HL-60 (cell line): ENCODE measurements at regions not wholly inside any gene's neighbourhood (a gene's known extent, or its start where the extent isn't known, plus 50 kb on each side); places are given as distances from the start of the nearest gene placed in this dataset.

ENCODE experiments used
- DNase-seq, 2 experiments: peaks; one replicate each; pipeline ENCODE4 v3.0.0-alpha.2; 2010 to 2020; ENCODE audit warnings: low read depth in 1 of 2, low spot score in 1 of 2
- H3K27ac ChIP-seq: fragments of 250-450 bp; sonication (Bioruptor Pico); replicated peaks from 2 replicates; pipeline ENCODE4 v1.5.1; 2020; ENCODE audit warnings: mild to moderate bottlenecking, moderate library complexity
- H3K27me3 ChIP-seq: fragments of 250-450 bp; sonication (Bioruptor Pico); 2 replicates; pipeline ENCODE4 v1.5.1; 2021; ENCODE audit warnings: mild to moderate bottlenecking, moderate library complexity; ENCODE audit not compliant: insufficient read depth, poor library complexity, severe bottlenecking
- H3K4me3 ChIP-seq: replicated peaks from 2 replicates; pipeline ENCODE4 v1.5.1; 2011; ENCODE audit warnings: mild to moderate bottlenecking, control low read depth, low read length; ENCODE audit not compliant: insufficient read depth
- GABPA ChIP-seq: IDR thresholded peaks from 2 replicates; pipeline ENCODE4 v1.6.1; 2012; ENCODE audit warnings: low read depth
- POLR2AphosphoS5 ChIP-seq: IDR thresholded peaks from 2 replicates; pipeline ENCODE4 v1.6.1; 2012; ENCODE audit warnings: low read depth
- SPI1 ChIP-seq: IDR thresholded peaks from 2 replicates; pipeline ENCODE4 v1.6.1; 2012; ENCODE audit warnings: low read depth, mild to moderate bottlenecking, borderline replicate concordance
- TF ChIP-seq, protein P1 (sequence below): IDR thresholded peaks from one replicate; pipeline ENCODE4 v1.5.1; 2011; ENCODE audit warnings: low read length, control low read depth, inconsistent platforms; ENCODE audit not compliant: insufficient read depth
- TF ChIP-seq, protein P2 (sequence below): IDR thresholded peaks from 2 replicates; pipeline ENCODE4 v1.6.1; 2012; ENCODE audit warnings: low read depth; ENCODE audit not compliant: insufficient replicate concordance

DNA sequence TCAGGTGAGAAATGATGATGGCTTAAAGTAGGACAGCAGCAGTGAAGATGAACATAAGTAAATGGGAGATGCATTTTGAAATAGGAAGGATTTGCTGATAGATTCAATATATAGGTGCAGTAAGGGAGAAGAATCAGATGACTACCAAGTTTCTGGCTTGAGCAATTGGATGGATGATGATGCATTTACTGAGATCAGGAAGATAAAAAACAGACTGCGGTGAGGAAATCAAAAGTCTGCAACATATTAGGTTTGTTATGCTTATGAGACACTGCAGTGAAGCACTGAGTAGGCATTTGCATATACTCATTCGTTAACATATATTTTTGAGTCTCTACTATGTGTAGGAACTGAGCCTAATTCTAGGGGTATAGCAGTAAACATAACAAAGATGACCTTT lies 184.2 kb downstream of the LACC1 start:
- TF ChIP-seq, protein P1, sequence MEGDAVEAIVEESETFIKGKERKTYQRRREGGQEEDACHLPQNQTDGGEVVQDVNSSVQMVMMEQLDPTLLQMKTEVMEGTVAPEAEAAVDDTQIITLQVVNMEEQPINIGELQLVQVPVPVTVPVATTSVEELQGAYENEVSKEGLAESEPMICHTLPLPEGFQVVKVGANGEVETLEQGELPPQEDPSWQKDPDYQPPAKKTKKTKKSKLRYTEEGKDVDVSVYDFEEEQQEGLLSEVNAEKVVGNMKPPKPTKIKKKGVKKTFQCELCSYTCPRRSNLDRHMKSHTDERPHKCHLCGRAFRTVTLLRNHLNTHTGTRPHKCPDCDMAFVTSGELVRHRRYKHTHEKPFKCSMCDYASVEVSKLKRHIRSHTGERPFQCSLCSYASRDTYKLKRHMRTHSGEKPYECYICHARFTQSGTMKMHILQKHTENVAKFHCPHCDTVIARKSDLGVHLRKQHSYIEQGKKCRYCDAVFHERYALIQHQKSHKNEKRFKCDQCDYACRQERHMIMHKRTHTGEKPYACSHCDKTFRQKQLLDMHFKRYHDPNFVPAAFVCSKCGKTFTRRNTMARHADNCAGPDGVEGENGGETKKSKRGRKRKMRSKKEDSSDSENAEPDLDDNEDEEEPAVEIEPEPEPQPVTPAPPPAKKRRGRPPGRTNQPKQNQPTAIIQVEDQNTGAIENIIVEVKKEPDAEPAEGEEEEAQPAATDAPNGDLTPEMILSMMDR, result no peak
- no peak for TF ChIP-seq SPI1
- TF ChIP-seq GABPA, result no peak
- no peak for TF ChIP-seq POLR2AphosphoS5
- TF ChIP-seq, protein P2, sequence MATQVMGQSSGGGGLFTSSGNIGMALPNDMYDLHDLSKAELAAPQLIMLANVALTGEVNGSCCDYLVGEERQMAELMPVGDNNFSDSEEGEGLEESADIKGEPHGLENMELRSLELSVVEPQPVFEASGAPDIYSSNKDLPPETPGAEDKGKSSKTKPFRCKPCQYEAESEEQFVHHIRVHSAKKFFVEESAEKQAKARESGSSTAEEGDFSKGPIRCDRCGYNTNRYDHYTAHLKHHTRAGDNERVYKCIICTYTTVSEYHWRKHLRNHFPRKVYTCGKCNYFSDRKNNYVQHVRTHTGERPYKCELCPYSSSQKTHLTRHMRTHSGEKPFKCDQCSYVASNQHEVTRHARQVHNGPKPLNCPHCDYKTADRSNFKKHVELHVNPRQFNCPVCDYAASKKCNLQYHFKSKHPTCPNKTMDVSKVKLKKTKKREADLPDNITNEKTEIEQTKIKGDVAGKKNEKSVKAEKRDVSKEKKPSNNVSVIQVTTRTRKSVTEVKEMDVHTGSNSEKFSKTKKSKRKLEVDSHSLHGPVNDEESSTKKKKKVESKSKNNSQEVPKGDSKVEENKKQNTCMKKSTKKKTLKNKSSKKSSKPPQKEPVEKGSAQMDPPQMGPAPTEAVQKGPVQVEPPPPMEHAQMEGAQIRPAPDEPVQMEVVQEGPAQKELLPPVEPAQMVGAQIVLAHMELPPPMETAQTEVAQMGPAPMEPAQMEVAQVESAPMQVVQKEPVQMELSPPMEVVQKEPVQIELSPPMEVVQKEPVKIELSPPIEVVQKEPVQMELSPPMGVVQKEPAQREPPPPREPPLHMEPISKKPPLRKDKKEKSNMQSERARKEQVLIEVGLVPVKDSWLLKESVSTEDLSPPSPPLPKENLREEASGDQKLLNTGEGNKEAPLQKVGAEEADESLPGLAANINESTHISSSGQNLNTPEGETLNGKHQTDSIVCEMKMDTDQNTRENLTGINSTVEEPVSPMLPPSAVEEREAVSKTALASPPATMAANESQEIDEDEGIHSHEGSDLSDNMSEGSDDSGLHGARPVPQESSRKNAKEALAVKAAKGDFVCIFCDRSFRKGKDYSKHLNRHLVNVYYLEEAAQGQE, result no peak
- Histone ChIP-seq H3K27ac (no peak overlapping the region), H3K4me3 (no peak overlapping the region), H3K27me3 (no peaks in the 10 kb centered on the region)
- no peak for DNase-seq

DNA sequence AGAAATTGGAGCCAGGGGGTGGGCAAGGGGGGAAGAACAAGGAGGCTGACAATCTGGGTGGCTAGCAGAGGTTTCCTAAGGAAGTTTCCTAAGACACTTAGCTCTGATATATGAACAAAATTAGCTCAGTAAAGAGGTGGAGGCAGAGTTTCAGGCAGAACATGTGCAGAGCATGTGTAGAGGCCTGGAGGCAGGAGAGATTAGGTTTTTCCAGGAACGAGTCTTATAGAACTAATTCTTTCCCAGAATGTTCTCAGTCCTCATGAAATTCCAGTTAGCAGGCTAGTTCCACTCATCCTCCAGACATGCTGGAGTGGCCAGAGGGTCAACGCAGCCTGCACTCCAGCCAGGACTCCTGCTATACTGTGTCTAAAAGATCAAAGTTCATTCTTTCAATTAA lies 184.7 kb downstream of the LACC1 start:
- Histone ChIP-seq H3K27me3 (no peaks in the 10 kb centered on the region), H3K4me3 (no peak overlapping the region), H3K27ac (no peak overlapping the region)
- no peak for DNase-seq
- TF ChIP-seq GABPA, result no peak
- TF ChIP-seq SPI1, result no peak
- no peak for TF ChIP-seq POLR2AphosphoS5
- TF ChIP-seq, protein P1, result no peak
- TF ChIP-seq, protein P2, result no peak

DNA sequence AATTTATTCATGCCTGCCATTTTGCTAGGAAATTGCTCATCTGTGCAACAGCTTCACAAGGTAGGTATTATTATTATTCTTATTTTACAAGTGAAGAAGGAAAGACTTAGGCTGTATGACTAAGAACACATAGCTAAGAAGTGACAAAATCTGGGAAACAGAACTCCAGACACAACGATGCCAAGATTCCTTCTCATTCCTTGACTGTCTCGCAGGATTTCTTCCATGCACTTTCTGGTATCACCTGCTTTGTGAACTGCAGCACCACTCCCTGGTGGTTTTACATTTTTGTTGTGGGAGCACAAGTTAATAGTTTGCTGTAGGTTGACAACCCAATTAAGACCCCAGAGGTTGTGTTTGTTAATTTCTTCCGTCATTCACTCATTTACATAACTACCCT lies 188.5 kb downstream of the LACC1 start:
- Histone ChIP-seq H3K27ac (no peak overlapping the region), H3K4me3 (no peak overlapping the region), H3K27me3 (no peaks in the 10 kb centered on the region)
- DNase-seq, result no peak
- TF ChIP-seq, protein P1, result no peak
- no peak for TF ChIP-seq POLR2AphosphoS5
- TF ChIP-seq GABPA, result no peak
- TF ChIP-seq, protein P2, result no peak
- TF ChIP-seq SPI1, result no peak
